HUES48 (cell line): ENCODE measurements at regions not wholly inside any gene's neighbourhood (a gene's known extent, or its start where the extent isn't known, plus 50 kb on each side); places are given as distances from the start of the nearest gene placed in this dataset.
"Not testable (repeated sequence)": the region's sequence is repeated elsewhere in the genome, so short reads cannot be mapped to it uniquely, and the experiment has no call there.

ENCODE experiments used
- H3K27ac ChIP-seq: one replicate; pipeline ENCODE4 v1.7.0; 2013; ENCODE audit warnings: low read depth, low read length, inconsistent platforms
- H3K27me3 ChIP-seq: 2 replicates; pipeline ENCODE4 v1.6.1; 2013; ENCODE audit warnings: mild to moderate bottlenecking, low read length; ENCODE audit not compliant: control insufficient read depth, insufficient read depth
- H3K36me3 ChIP-seq: 2 replicates; pipeline ENCODE4 v1.6.1; 2013; ENCODE audit warnings: low read length; ENCODE audit not compliant: control insufficient read depth, insufficient read depth
- H3K4me1 ChIP-seq: 2 replicates; pipeline ENCODE4 v1.6.1; 2013; ENCODE audit warnings: mild to moderate bottlenecking, low read length; ENCODE audit not compliant: control insufficient read depth, insufficient read depth
- H3K4me3 ChIP-seq: 2 replicates; pipeline ENCODE4 v1.5.1; 2013; ENCODE audit warnings: mild to moderate bottlenecking, low read depth, low read length
- H3K9ac ChIP-seq: 2 replicates; pipeline ENCODE4 v1.6.1; 2013; ENCODE audit warnings: mild to moderate bottlenecking, low read depth, low read length, moderate library complexity
- H3K9me3 ChIP-seq: 2 replicates; pipeline ENCODE4 v1.6.1; 2013; ENCODE audit warnings: low read length; ENCODE audit not compliant: control insufficient read depth, insufficient read depth

DNA sequence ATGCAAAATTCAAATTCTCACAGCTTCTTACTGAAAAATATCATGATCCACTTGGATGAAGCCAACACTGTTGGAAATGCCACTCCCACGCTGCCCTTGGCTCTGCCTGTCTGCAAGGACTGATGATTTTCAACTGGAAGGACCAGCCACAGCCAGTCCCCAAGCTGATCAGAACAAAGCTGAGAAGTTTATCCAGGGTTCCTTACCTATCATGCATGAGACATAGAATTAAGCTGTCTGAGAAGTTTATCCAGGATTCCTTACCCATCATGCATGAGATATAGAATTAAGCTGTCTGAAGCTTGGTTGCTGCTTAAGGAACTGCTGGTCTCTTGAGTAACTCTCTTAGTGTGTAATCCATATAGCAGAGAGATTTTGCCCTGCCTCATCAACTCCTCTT lies 159.8 kb upstream of the TMEM260 start:
- no peak overlapping the region for H3K9ac ChIP-seq
- no peak overlapping the region for H3K27ac ChIP-seq
- H3K36me3 ChIP-seq = no peaks in the 10 kb centered on the region
- no peak overlapping the region for H3K4me3 ChIP-seq
- H3K27me3 ChIP-seq = no peaks in the 10 kb centered on the region
- H3K9me3 ChIP-seq = no peaks in the 10 kb centered on the region
- peaks cover 7% of the 10 kb centered on the region; the same call in 1 of the 2 replicates for H3K4me1 ChIP-seq

DNA sequence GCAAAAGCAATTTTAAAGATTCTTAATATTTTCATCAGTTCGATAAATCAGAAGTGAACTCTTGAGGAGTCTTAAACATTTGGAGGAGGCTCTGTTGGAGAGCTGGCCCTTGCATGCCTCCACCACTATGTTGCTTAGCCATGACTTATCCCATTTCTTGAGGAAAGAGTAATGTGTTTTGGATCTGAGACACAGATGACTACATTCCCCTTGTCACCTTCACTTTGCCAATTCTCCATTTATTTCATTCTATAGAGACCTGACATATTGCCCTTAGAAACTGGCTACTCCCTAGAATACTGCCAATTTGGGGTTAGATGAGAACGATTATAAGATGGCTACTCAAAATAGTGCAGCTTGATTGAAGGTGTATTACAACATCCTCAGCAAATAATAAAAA lies 157.4 kb upstream of the TMEM260 start:
- H3K36me3 ChIP-seq = no peaks in the 10 kb centered on the region
- H3K4me1 ChIP-seq = peaks cover 7% of the 10 kb centered on the region; the same call in 1 of the 2 replicates
- no peak overlapping the region for H3K9ac ChIP-seq
- H3K27ac ChIP-seq = no peak overlapping the region
- no peaks in the 10 kb centered on the region for H3K9me3 ChIP-seq
- no peak overlapping the region for H3K4me3 ChIP-seq
- no peaks in the 10 kb centered on the region for H3K27me3 ChIP-seq

DNA sequence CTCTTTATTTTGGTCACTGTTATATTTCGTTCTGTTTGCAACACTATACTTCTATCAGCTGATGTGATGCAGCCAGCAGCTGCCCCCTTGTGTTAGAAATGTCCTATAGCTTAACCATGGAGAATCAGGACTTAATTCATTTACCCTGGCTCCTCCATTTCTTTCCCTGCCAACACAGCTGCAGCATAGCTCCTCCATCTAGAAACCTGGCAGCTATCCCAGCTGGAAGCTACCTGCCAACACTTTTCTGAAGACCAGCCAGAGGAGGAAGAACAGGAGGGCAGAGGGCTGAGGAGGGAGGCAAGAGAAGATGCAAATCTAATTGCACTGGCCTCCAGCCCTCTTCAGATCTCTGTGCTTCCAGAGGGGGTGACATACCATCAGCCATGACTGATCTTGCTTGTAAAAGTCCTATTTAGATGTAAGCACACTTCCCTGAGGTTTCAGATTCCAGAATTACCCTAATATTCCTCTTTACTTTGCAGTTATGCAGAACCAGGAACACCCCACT lies 156.8 kb upstream of the TMEM260 start:
- Histone ChIP-seq H3K9me3 (no peaks in the 10 kb centered on the region), H3K4me1 (peaks cover 7% of the 10 kb centered on the region; the same call in 1 of the 2 replicates), H3K9ac (no peak overlapping the region), H3K4me3 (no peak overlapping the region), H3K27ac (no peak overlapping the region), H3K36me3 (no peaks in the 10 kb centered on the region), H3K27me3 (no peaks in the 10 kb centered on the region)

DNA sequence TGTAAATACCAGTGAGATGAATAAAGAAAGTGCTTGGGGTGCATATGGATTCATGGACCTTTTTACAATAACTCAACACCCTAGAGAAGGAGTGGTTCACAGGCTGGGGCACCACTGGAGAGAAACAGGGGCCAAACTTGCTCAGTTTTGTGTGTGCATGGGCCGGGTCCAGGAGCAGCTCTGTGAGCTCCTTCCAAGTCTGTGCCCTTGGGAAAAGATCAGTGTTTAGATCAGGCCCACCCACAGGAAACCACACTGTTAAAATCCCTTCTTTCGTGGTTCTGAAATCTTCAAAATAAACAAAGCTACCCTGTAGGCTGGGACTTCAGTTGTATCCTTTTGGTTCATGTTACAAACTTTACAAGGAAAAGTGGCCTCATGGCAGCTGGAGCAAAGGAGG lies 156.1 kb upstream of the TMEM260 start:
- Histone ChIP-seq H3K9ac (no peak overlapping the region), H3K9me3 (no peaks in the 10 kb centered on the region), H3K27me3 (no peaks in the 10 kb centered on the region), H3K4me1 (peaks cover 7% of the 10 kb centered on the region; the same call in 1 of the 2 replicates), H3K4me3 (no peak overlapping the region), H3K27ac (no peak overlapping the region), H3K36me3 (no peaks in the 10 kb centered on the region)

DNA sequence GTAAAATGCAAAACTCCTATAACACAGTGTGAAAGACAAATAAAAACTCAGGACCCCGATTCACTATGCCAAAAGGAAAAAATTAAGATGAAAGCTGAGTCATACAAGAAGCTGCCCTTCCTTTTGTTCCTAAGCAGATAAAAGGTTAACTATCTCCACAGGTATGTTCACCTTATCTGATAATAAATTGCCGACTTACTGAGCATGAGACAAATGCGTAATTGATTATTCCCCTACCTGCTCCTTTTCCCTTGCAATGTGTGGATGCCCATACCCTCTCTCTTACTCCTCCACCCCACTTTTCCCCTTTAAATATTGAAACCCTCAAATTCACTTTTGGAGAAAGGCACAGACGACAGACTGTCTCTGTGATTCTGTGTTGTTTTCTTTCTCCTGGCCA lies 148.6 kb upstream of the TMEM260 start:
- Histone ChIP-seq H3K4me3 (no peak overlapping the region), H3K9ac (no peak overlapping the region), H3K27ac (no peak overlapping the region), H3K27me3 (no peaks in the 10 kb centered on the region), H3K36me3 (no peaks in the 10 kb centered on the region), H3K9me3 (peaks cover 10% of the 10 kb centered on the region), H3K4me1 (no peaks in the 10 kb centered on the region)

DNA sequence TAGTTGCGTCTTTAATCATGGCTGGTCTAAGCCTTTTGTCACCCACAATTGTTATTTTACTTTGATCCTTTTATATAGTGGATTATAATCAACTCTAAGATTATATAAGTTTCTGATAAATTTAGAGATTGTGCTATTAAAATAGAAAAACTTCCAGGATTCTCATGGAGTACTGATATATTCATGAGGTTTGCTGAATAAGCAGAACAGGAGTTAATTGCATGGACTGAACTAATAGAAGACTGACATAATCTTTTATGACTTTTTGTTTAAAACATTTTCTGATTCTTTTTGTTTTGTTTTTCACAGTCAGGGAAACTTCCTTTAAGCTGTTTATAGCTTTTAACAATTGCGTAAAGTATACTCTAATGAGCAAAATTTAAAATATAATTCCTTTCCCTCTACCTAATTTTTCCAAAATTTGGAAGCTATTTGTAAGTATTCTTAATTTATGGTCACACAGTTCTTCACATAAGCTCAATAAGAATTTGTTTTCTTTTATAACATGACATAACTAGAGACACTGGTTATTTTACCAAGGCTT lies 129.9 kb upstream of the TMEM260 start:
- Histone ChIP-seq H3K9ac (no peak overlapping the region), H3K27ac (no peak overlapping the region), H3K27me3 (no peaks in the 10 kb centered on the region), H3K9me3 (peaks cover 19% of the 10 kb centered on the region), H3K4me1 (no peaks in the 10 kb centered on the region), H3K4me3 (no peak overlapping the region), H3K36me3 (no peaks in the 10 kb centered on the region)

DNA sequence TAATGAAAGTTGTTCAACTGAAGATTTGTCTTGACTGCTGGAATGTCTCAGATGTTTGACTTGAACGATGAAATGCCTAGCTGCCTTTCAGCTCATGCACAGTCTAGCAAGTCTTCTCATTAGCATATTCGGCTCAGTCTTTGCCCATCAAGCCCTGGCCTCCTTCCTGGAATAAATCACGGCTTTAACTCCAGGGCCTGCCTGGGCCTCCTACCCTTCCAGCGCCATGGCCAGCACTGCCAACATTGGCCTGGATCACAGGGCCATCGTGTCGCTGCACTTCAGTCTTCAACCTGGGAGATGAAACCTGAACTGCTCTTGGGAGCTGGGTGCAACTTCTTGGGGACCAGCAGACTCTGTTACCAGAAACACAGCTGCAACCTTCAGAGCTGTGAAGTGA lies 126.7 kb upstream of the TMEM260 start:
- H3K4me3 ChIP-seq = no peak overlapping the region
- no peaks in the 10 kb centered on the region for H3K4me1 ChIP-seq
- H3K9me3 ChIP-seq = peaks cover 19% of the 10 kb centered on the region
- H3K9ac ChIP-seq = no peak overlapping the region
- H3K36me3 ChIP-seq = no peaks in the 10 kb centered on the region
- H3K27me3 ChIP-seq = no peaks in the 10 kb centered on the region
- no peak overlapping the region for H3K27ac ChIP-seq

DNA sequence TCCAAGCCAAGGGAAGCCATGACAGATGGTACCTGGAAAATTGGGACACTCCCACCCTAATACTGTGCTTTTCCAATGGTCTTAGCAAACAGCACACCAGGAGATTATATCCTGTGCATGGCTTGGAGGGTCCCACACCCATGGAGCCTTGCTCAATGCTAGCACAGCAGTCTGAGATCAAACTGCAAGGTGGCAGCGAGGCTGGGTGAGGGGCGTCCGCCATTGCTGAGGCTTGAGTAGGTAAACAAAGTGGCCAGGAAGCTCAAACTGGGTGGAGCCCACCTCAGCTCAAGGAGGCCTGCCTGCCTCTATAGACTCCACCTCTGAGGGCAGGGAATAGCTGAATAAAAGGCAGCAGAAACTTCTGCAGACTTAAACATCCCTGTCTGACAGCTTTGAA lies 124.9 kb upstream of the TMEM260 start:
- H3K4me1 ChIP-seq, H3K27ac ChIP-seq, H3K27me3 ChIP-seq, H3K9me3 ChIP-seq, H3K36me3 ChIP-seq, H3K9ac ChIP-seq, H3K4me3 ChIP-seq: not testable (repeated sequence)

DNA sequence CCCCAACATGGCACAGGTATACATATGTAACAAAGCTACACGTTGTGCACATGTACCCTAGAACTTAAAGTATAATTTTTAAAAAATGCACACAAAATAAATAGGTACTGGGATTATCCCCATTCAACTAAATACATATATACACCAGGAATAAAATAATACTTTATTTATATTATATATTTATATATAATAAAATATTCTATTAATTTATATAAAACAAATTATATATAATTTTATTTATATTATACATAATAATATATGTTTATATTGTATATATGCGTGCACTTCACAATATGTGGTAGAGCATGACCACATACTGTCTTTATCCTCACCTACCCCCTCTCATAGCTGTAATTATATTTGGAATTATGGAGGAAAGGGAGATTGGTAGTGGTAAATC lies 119.1 kb upstream of the TMEM260 start:
- Histone ChIP-seq H3K9ac (no peak overlapping the region), H3K4me3 (no peak overlapping the region), H3K27me3 (no peaks in the 10 kb centered on the region), H3K27ac (no peak overlapping the region), H3K9me3 (no peaks in the 10 kb centered on the region), H3K36me3 (no peaks in the 10 kb centered on the region), H3K4me1 (no peaks in the 10 kb centered on the region)

DNA sequence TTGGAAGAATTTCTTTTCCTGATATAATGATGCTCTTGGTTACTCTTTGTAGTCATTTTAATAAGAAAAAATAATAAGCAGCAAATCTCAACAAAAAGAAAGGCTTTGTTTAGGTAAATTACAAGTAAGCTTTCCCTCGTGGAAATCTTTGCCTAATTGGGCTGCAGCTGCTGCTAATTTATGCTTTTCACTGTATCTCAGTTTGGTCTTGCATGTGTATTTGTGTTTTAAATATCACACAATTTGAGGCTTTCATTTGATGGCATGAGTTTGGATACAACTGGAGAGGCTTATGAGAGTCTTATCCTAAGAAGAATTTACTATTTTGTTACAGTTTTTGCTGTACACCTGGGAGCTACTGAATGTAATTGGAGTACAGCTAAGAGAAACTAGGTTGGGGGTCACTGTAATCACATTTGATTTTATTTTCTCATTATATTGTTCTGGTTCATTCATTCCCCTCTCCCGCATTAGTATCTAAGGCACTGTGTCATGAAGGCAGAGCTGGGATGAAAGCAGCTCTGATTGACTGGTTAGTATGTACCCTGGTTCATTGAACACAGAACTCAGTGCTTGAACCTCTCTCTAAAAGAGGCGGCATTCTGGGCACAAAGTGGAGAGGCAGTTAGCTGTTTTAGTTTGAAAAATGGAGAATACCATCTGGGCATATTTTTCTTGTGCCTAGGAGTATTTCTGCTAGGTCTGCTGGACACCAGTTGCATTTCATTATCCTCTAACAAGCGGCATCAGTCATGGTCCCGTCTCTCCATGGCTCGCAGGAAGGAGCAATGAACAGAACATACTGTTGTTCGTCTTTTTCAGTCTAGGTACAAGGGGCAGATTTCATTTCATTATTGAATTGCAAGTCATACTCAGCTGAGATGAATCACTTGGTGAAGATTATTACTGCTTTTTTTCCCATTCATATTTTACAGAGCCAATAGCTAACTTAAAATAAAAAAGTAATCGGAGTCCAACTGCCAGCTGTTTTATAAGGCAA lies 118.0 kb upstream of the TMEM260 start:
- H3K27ac ChIP-seq = no peak overlapping the region
- H3K27me3 ChIP-seq = no peaks in the 10 kb centered on the region
- H3K4me3 ChIP-seq = no peak overlapping the region
- no peaks in the 10 kb centered on the region for H3K4me1 ChIP-seq
- no peaks in the 10 kb centered on the region for H3K9me3 ChIP-seq
- H3K36me3 ChIP-seq = no peaks in the 10 kb centered on the region
- no peak overlapping the region for H3K9ac ChIP-seq

DNA sequence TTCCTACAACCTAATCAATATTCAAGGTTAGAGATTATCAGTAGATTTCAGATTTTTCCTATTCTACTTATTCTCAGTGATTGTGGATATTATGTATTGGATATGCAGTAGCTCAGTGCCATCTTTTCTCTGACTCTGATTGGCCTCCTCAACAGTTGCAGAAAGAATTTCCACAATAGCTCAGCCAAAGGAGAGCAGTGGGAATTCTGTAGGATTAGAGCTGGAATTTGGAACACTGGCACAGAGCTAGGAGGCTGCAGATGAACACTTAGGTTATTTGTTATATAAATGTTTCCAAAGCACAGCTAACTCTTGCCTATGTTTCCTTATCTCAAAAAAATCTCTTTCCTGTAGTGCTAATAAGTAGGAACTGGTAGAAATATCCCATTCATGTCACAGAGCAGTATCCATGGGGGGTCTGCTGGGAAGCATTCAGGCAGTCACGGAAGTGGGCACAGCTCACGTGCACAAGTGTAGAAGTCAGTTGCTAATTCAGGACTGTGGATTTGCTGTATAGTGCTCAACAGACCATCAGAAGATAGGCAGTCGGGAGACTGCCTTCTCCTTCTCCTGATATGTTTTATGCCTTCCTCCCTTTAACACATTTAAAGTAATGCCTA lies 116.2 kb upstream of the TMEM260 start:
- Histone ChIP-seq H3K9me3 (no peaks in the 10 kb centered on the region), H3K27me3 (no peaks in the 10 kb centered on the region), H3K4me3 (no peak overlapping the region), H3K9ac (no peak overlapping the region), H3K27ac (no peak overlapping the region), H3K36me3 (no peaks in the 10 kb centered on the region), H3K4me1 (no peaks in the 10 kb centered on the region)
